ENCODE measurements at regions not wholly inside any gene's neighbourhood (a gene's known extent, or its start where the extent isn't known, plus 50 kb on each side); places are given as distances from the start of the nearest gene placed in this dataset.

- TF ChIP-seq CTCF (IDR thresholded peaks at IDR 0.05) (no peak), ZFX (IDR thresholded peaks at IDR 0.05; ENCODE audit: borderline replicate concordance) (no peak)
Observed at GRCh38 chr9:75447281-75447680, 359.0 kb downstream of the OSTF1 start.
